ENCODE measurements at regions not wholly inside any gene's neighbourhood (a gene's known extent, or its start where the extent isn't known, plus 50 kb on each side); places are given as distances from the start of the nearest gene placed in this dataset.

DNA sequence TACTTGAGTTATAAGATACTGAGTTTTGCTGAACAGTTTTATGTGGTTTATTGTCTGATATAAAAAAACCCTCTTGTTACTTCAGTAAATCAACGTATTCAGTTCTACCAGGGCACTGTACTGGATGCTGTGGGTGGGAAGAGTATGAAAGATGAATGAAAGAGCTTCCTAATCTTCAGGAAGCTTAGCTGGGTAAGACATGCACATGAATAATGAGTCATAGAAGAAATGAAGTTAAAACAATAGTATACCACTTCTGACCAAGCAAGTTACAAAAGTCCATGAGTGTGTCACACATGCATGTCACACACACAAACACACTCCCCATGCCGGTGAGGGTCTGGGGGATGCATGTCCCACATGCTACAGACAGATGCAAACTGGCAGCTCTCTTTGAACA, 105.9 kb downstream of the SIPA1L2 start:
- Histone ChIP-seq H3K4me1 (peaks cover 7 to 62% (median 16%) of the 10 kb centered on the region in 3 donors), H3K36me3 (no peaks in the 10 kb centered on the region), H3K9me3 (no peaks in the 10 kb centered on the region), H3K4me3 (no peak overlapping the region), H3K27ac (peak overlapping the region in 1 of 4 donors; percentile 0), H3K27me3 (no peaks in the 10 kb centered on the region)
- DNase-seq = no peak
- WGBS, 2 donors = 42 to 44% methylated on average over 2 of the region's 2 CpGs
- TF ChIP-seq POLR2A (IDR thresholded peaks at IDR 0.05) = no peak
- TF ChIP-seq, protein P1, sequence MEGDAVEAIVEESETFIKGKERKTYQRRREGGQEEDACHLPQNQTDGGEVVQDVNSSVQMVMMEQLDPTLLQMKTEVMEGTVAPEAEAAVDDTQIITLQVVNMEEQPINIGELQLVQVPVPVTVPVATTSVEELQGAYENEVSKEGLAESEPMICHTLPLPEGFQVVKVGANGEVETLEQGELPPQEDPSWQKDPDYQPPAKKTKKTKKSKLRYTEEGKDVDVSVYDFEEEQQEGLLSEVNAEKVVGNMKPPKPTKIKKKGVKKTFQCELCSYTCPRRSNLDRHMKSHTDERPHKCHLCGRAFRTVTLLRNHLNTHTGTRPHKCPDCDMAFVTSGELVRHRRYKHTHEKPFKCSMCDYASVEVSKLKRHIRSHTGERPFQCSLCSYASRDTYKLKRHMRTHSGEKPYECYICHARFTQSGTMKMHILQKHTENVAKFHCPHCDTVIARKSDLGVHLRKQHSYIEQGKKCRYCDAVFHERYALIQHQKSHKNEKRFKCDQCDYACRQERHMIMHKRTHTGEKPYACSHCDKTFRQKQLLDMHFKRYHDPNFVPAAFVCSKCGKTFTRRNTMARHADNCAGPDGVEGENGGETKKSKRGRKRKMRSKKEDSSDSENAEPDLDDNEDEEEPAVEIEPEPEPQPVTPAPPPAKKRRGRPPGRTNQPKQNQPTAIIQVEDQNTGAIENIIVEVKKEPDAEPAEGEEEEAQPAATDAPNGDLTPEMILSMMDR (IDR thresholded peaks at IDR 0.05) = no peak
- intact Hi-C loops (cut with DNase I) = no loop called here

DNA sequence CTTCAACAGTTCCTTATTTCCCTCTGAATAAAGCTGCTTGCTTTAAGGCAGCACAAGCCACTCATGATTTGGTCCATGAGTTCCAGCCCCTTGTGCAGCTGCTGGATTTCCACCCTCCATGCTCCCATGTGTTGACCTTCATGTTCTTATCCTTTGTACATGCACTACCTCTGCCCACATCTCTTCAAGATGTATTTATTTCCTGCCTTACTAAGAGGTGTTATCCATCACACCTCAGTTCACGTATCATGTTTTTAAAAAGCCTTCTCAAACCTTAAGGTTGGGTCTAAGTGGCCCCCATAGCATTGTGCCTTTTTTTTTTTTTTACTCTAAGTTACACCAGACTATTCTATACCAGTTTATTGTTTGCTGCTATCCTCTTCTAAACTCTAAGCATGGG, 107.7 kb downstream of the SIPA1L2 start:
- WGBS, 2 donors = 93 to 100% methylated on average over 1 of the region's 1 CpG
- intact Hi-C loops (cut with DNase I) = no loop called here
- Histone ChIP-seq H3K4me3 (no peak overlapping the region), H3K4me1 (peaks cover 7 to 50% (median 16%) of the 10 kb centered on the region in 3 donors), H3K36me3 (no peaks in the 10 kb centered on the region), H3K27ac (no peak overlapping the region), H3K9me3 (no peaks in the 10 kb centered on the region), H3K27me3 (no peaks in the 10 kb centered on the region)
- TF ChIP-seq POLR2A (IDR thresholded peaks at IDR 0.05) = no peak
- TF ChIP-seq, protein P1 (IDR thresholded peaks at IDR 0.05) = no peak
- DNase-seq = no peak

DNA sequence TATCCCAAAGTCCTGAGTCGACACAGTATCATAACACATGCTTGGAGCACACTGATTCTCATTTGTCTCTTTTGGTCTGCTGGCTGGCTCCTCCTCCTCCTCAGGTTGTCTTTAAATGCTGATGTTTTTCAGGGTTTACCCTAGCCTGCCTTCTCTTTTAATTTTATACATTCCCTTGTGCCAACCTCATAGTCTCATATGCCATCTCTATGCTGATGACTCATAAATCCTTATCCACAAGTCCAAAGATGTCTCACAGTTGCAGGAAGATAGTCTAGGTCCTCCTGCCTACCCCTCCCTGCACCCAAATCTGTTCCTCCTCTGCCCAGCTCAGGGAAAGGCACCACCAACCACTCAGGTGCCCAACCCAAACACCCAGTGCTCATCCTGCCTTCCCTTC, 108.3 kb downstream of the SIPA1L2 start:
- Histone ChIP-seq H3K9me3 (no peaks in the 10 kb centered on the region), H3K27me3 (no peaks in the 10 kb centered on the region), H3K4me3 (no peak overlapping the region), H3K36me3 (no peaks in the 10 kb centered on the region), H3K27ac (no peak overlapping the region), H3K4me1 (peaks cover 7 to 44% (median 16%) of the 10 kb centered on the region in 3 donors)
- WGBS, 2 donors = 53 to 87% methylated on average over 1 of the region's 1 CpG
- intact Hi-C loops (cut with DNase I) = no loop called here
- no peak for DNase-seq
- TF ChIP-seq, protein P1 (IDR thresholded peaks at IDR 0.05) = no peak
- TF ChIP-seq POLR2A (IDR thresholded peaks at IDR 0.05) = no peak

DNA sequence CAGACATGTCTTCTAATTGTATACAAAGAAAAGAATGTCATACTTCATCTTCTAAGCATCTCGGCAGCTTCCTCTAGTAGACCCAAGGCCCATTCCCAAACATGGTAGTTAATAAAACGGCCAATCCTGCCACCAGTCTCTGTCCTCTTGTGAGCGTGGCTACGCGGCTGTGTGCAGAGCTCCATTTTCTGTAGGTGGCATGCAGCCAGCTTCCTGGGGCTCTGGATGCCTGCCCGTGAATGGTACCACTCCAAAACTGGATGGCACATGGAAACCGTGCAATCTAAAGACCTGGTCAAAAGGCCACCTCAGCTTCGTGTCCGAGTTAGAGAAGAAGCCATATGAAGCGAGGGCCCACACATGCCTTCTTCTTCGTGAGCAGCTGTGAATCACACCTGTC, 110.7 kb downstream of the SIPA1L2 start:
- 88 to 95% methylated on average over 8 to 11 of the region's 11 CpGs for WGBS, 2 donors
- Histone ChIP-seq H3K9me3 (no peaks in the 10 kb centered on the region), H3K36me3 (peaks cover 5 to 12% (median 6%) of the 10 kb centered on the region in 3 donors), H3K4me1 (peaks cover 0 to 20% (median 16%) of the 10 kb centered on the region in 3 donors), H3K4me3 (no peak overlapping the region), H3K27me3 (no peaks in the 10 kb centered on the region), H3K27ac (no peak overlapping the region)
- no peak for DNase-seq
- TF ChIP-seq POLR2A (IDR thresholded peaks at IDR 0.05) = no peak
- TF ChIP-seq, protein P1 (IDR thresholded peaks at IDR 0.05) = no peak
- intact Hi-C loops (cut with DNase I) = no loop called here

DNA sequence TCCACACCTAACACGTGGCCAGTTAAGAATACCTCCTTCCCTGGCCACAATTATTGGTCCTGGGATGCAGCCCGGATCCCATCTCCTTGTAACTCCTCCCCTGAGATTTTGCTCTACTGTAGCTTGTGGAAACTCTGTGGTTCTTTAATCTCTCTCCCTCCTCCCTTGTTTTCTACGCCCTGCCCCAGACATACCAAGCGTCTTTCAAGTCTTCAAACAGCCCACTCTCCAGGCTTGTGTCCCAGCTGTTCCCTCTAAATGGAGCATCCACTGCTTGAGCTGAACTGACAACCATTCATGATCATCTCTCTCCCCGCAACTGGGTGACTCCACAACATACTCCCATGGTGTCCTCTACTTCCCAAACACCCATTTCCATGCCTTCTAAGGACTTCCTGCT, 111.6 kb downstream of the SIPA1L2 start:
- no peaks in the 10 kb centered on the region for H3K27me3 ChIP-seq
- WGBS, 2 donors = 86 to 91% methylated on average over 5 of the region's 5 CpGs
- intact Hi-C loops (cut with DNase I) = no loop called here
- H3K9me3 ChIP-seq = no peaks in the 10 kb centered on the region
- TF ChIP-seq POLR2A (IDR thresholded peaks at IDR 0.05) = no peak
- TF ChIP-seq, protein P1 (IDR thresholded peaks at IDR 0.05) = no peak
- H3K36me3 ChIP-seq = peaks cover 5 to 21% (median 6%) of the 10 kb centered on the region in 3 donors
- no peak for DNase-seq
- H3K4me1 ChIP-seq = peaks cover 0 to 12% (median 9%) of the 10 kb centered on the region in 3 donors
- no peak overlapping the region for H3K4me3 ChIP-seq
- H3K27ac ChIP-seq = no peak overlapping the region
